IMR-90 (cell line): ENCODE measurements at regions not wholly inside any gene's neighbourhood (a gene's known extent, or its start where the extent isn't known, plus 50 kb on each side); places are given as distances from the start of the nearest gene placed in this dataset.

ENCODE experiments used
- ATAC-seq: fragments of 200-7000 bp; cut with Tn5 transposase; 2 replicates; pipeline ENCODE4 v1.9.1; 2020; ENCODE audit warnings: low read depth, mild to moderate bottlenecking, moderate library complexity
- BruUV-seq: library from RNA; stranded (reverse); fragments of 400-500 nt; replicated peaks from 2 replicates; lab custom pipeline; 2021; lab: Mats Ljungman, UMichigan
- CTCF ChIA-PET: fragments of 300-600 bp; formaldehyde crosslinking; extraction: SDS; loops from one replicate; lab custom pipeline; 2021; ENCODE audit warnings: antibody characterized with exemption; lab: Yijun Ruan, JAX
- POLR2A ChIA-PET: fragments of 300-600 bp; sonication (Branson Sonifier 250); formaldehyde crosslinking; loops from one replicate; lab custom pipeline; 2022; ENCODE audit warnings: antibody characterized with exemption; ENCODE audit not compliant: unreplicated experiment; lab: Charles Lee
- DNase-seq: peaks from one replicate; pipeline ENCODE4 v3.0.0; 2013
- H2AFZ ChIP-seq: replicated peaks from 2 replicates; pipeline ENCODE3; 2013; ENCODE audit warnings: low read length, mild to moderate bottlenecking; ENCODE audit not compliant: poor library complexity
- H2AK5ac ChIP-seq: 2 replicates; pipeline ENCODE4 v1.6.1; 2013; ENCODE audit warnings: low read depth, low read length, inconsistent platforms
- H2AK9ac ChIP-seq: replicated peaks from 2 replicates; pipeline ENCODE3; 2013; ENCODE audit warnings: mild to moderate bottlenecking, low read depth, low read length, moderate library complexity; ENCODE audit not compliant: poor library complexity
- H2BK120ac ChIP-seq: 2 replicates; pipeline ENCODE4 v1.6.1; 2013; ENCODE audit warnings: low read depth, low read length, inconsistent platforms
- H2BK15ac ChIP-seq: 3 replicates; pipeline ENCODE4 v1.6.1; 2013; ENCODE audit warnings: low read depth, low read length, inconsistent platforms
- H2BK20ac ChIP-seq: 2 replicates; pipeline ENCODE4 v1.6.1; 2013; ENCODE audit warnings: low read depth, mild to moderate bottlenecking, inconsistent platforms, low read length, moderate library complexity
- H2BK5ac ChIP-seq: 2 replicates; pipeline ENCODE4 v1.6.1; 2013; ENCODE audit warnings: mild to moderate bottlenecking, low read depth, low read length, inconsistent platforms; ENCODE audit not compliant: poor library complexity, severe bottlenecking
- H3K14ac ChIP-seq: replicated peaks from 2 replicates; pipeline ENCODE4 v1.6.1; 2013; ENCODE audit warnings: low read depth, low read length, inconsistent platforms
- H3K18ac ChIP-seq: 2 replicates; pipeline ENCODE4 v1.6.1; 2013; ENCODE audit warnings: low read depth, low read length, control low read depth
- H3K23ac ChIP-seq: 2 replicates; pipeline ENCODE4 v1.6.1; 2013; ENCODE audit warnings: low read depth, low read length, inconsistent platforms
- H3K27ac ChIP-seq: 2 replicates; pipeline ENCODE4 v1.5.1; 2013; ENCODE audit warnings: mild to moderate bottlenecking, control low read depth, low read length; ENCODE audit not compliant: insufficient read depth
- H3K27me3 ChIP-seq: 2 replicates; pipeline ENCODE4 v1.6.1; 2013; ENCODE audit warnings: low read length; ENCODE audit not compliant: control insufficient read depth, insufficient read depth
- H3K36me3 ChIP-seq: 2 replicates; pipeline ENCODE4 v1.6.1; 2013; ENCODE audit warnings: low read length, mixed read lengths; ENCODE audit not compliant: control insufficient read depth, insufficient read depth
- H3K4ac ChIP-seq: 2 replicates; pipeline ENCODE4 v1.6.1; 2013; ENCODE audit warnings: low read depth, low read length, inconsistent platforms
- H3K4me1 ChIP-seq: 2 replicates; pipeline ENCODE4 v1.6.1; 2013; ENCODE audit warnings: low read length, mixed read lengths; ENCODE audit not compliant: control insufficient read depth, insufficient read depth
- H3K4me2 ChIP-seq: 2 replicates; pipeline ENCODE4 v1.6.1; 2013; ENCODE audit warnings: low read depth, mild to moderate bottlenecking, control low read depth, low read length, moderate library complexity
- H3K4me3 ChIP-seq: 2 replicates; pipeline ENCODE4 v1.5.1; 2013; ENCODE audit warnings: low read depth, mild to moderate bottlenecking, control low read depth, low read length, moderate library complexity; ENCODE audit not compliant: insufficient read depth
- H3K56ac ChIP-seq: 2 replicates; pipeline ENCODE4 v1.6.1; 2013; ENCODE audit warnings: low read length, inconsistent platforms; ENCODE audit not compliant: insufficient read depth; ENCODE audit errors: extremely low read depth
- H3K79me1 ChIP-seq, 2 experiments: 2 replicates each; pipeline ENCODE4 v1.6.1; 2013; ENCODE audit warnings: low read length in 2 of 2, inconsistent platforms in 1 of 2, low read depth in 1 of 2
- H3K9ac ChIP-seq: 2 replicates; pipeline ENCODE4 v1.6.1; 2013; ENCODE audit warnings: low read depth, low read length, control low read depth
- H3K9me1 ChIP-seq: 2 replicates; pipeline ENCODE4 v1.6.1; 2013; ENCODE audit warnings: low read length, inconsistent platforms; ENCODE audit not compliant: insufficient read depth
- H3K9me3 ChIP-seq: 2 replicates; pipeline ENCODE4 v1.6.1; 2013; ENCODE audit warnings: low read length; ENCODE audit not compliant: control insufficient read depth, insufficient read depth
- H4K20me1 ChIP-seq: 2 replicates; pipeline ENCODE4 v1.6.1; 2013; ENCODE audit warnings: low read length, inconsistent platforms; ENCODE audit not compliant: insufficient read depth
- H4K5ac ChIP-seq: 2 replicates; pipeline ENCODE4 v1.6.1; 2013; ENCODE audit warnings: mild to moderate bottlenecking, low read depth, low read length, control low read depth
- H4K8ac ChIP-seq, 2 experiments: 2 replicates each; pipeline ENCODE4 v1.6.1; 2013; ENCODE audit warnings: low read depth in 2 of 2, low read length in 2 of 2, control low read depth in 1 of 2, inconsistent platforms in 1 of 2
- H4K91ac ChIP-seq: 2 replicates; pipeline ENCODE4 v1.6.1; 2013; ENCODE audit warnings: low read depth, low read length, inconsistent platforms; ENCODE audit not compliant: insufficient read depth
- BHLHE40 ChIP-seq: fragments of 150-350 bp; IDR thresholded peaks from 2 replicates; pipeline ENCODE4 v1.6.1; 2016; ENCODE audit warnings: mild to moderate bottlenecking, low read depth, low read length
- CEBPB ChIP-seq: IDR thresholded peaks from 2 replicates; pipeline ENCODE4 v1.6.1; 2012; ENCODE audit warnings: low read depth, low read length, improper control_type of control experiment
- MAFK ChIP-seq: IDR thresholded peaks from 2 replicates; pipeline ENCODE4 v1.6.1; 2012; ENCODE audit warnings: low read depth, low read length, improper control_type of control experiment
- MXI1 ChIP-seq: IDR thresholded peaks from 2 replicates; pipeline ENCODE4 v1.6.1; 2012; ENCODE audit warnings: low read depth, mild to moderate bottlenecking, low read length, moderate library complexity, borderline replicate concordance
- POLR2A ChIP-seq: IDR thresholded peaks from 2 replicates; pipeline ENCODE4 v1.6.1; 2012; ENCODE audit warnings: mild to moderate bottlenecking, low read depth, low read length
- RAD21 ChIP-seq: IDR thresholded peaks from 2 replicates; pipeline ENCODE4 v1.6.1; 2012; ENCODE audit warnings: low read length, improper control_type of control experiment
- RFX5 ChIP-seq: IDR thresholded peaks from 2 replicates; pipeline ENCODE4 v1.8.0; 2012; ENCODE audit warnings: low read depth, mild to moderate bottlenecking, low read length, moderate library complexity
- SMC3 ChIP-seq: fragments of 150-350 bp; IDR thresholded peaks from 2 replicates; pipeline ENCODE4 v1.6.1; 2016; ENCODE audit warnings: low read depth, mild to moderate bottlenecking, antibody characterized with exemption, low read length, moderate library complexity
- WGBS, 2 experiments: methylation state at CpG; one replicate each; pipeline versions ENCODE4 v1.1.5 to v1.1.7; 2013; ENCODE audit warnings: missing lambda C conversion rate in 2 of 2; ENCODE audit not compliant: insufficient read length in 1 of 2; ENCODE audit errors: extremely low coverage in 2 of 2; 5-methylcytosine and 5-hydroxymethylcytosine counted together
- dilution Hi-C: fragments of 300-500 bp; cut with HindIII; formaldehyde crosslinking; loops from one replicate; pipeline ENCODE4 v1.14.3; 2018; ENCODE audit warnings: low sequenced_read_pairs; ENCODE audit not compliant: unreplicated experiment
- in situ Hi-C: fragments of 300-500 bp; cut with MboI; formaldehyde crosslinking; loops from 3 replicates; pipeline ENCODE4 v1.14.3; 2019; ENCODE audit warnings: low sequenced_read_pairs, inconsistent platforms, mixed read lengths
- intact Hi-C: fragments of 100-400 bp; cut with micrococcal nuclease; formaldehyde crosslinking; loops from 2 replicates; pipeline ENCODE4 v1.10.0; 2022

DNA sequence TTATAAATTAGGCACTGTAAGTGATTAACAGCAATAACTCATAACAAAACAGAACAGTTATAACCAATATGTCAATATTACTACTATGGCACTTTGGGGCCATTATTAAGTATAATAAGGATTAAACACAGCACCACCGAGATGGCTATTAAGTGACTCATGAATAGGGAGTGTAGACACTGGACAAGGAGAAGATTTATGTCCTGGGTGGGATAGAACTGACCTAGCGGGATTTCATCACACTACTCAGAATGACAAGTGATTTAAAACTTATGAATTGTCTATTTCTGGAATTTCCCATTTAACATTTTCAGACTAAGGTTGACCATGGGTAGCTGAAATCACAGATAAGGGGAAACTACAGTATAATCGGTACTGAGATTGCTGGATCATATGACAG lies 79.0 kb upstream of the SLC7A1 start:
- H2AK5ac ChIP-seq, result no peak overlapping the region
- no peak overlapping the region for H3K4me3 ChIP-seq
- H3K23ac ChIP-seq, result no peak overlapping the region
- H2AFZ ChIP-seq, result no peak overlapping the region
- H3K27ac ChIP-seq, result no peak overlapping the region
- in situ Hi-C loops, result no loop called here
- no peak overlapping the region for H3K4ac ChIP-seq
- H3K9me1 ChIP-seq, result peaks cover 4% of the 10 kb centered on the region; the same call in 1 of the 2 replicates
- peaks cover 3% of the 10 kb centered on the region; the same call in 1 of the 2 replicates for H3K27me3 ChIP-seq
- no peak overlapping the region for H3K14ac ChIP-seq
- H2BK5ac ChIP-seq, result no peak overlapping the region
- H4K91ac ChIP-seq, result no peak overlapping the region
- no peaks in the 10 kb centered on the region for H4K20me1 ChIP-seq
- no peak overlapping the region for H2BK120ac ChIP-seq
- no CpG with 5 or more reads among the region's 3 CpGs for WGBS, 2 experiments
- no peak overlapping the region for H2AK9ac ChIP-seq
- no peaks in the 10 kb centered on the region for H3K79me1 ChIP-seq
- H3K56ac ChIP-seq, result no peak overlapping the region
- H3K4me1 ChIP-seq, result peaks cover 3% of the 10 kb centered on the region; the same call in 1 of the 2 replicates
- H2BK20ac ChIP-seq, result no peak overlapping the region
- H3K9ac ChIP-seq, result no peak overlapping the region
- intact Hi-C loops, result no loop called here
- no peak overlapping the region for H2BK15ac ChIP-seq
- ChIA-PET CTCF (no interaction called here), POLR2A (no interaction called here)
- H3K18ac ChIP-seq, result no peak overlapping the region
- H3K36me3 ChIP-seq, result no peaks in the 10 kb centered on the region
- dilution Hi-C loops, result no loop called here
- no peak overlapping the region for H4K8ac ChIP-seq
- ATAC-seq (no peak), DNase-seq (peak; percentile 13)
- no peaks in the 10 kb centered on the region for H3K9me3 ChIP-seq
- BruUV-seq, result no TSS peak
- TF ChIP-seq RAD21 (no peak), SMC3 (no peak), MXI1 (no peak), POLR2A (no peak), BHLHE40 (no peak), RFX5 (no peak), CEBPB (no peak), MAFK (no peak)
- H4K5ac ChIP-seq, result no peak overlapping the region
- H3K4me2 ChIP-seq, result no peak overlapping the region
